Neural crest cell (in vitro differentiated cells): ENCODE measurements at regions not wholly inside any gene's neighbourhood (a gene's known extent, or its start where the extent isn't known, plus 50 kb on each side); places are given as distances from the start of the nearest gene placed in this dataset.

Experiments used
- DNase-seq: peaks from one replicate; pipeline ENCODE4 v3.0.0; 2021; ENCODE audit warnings: low read depth, mixed read lengths, low spot score
- H3K27ac Mint-ChIP-seq: one replicate; pipeline ENCODE4 v1.8.0; 2021; ENCODE audit warnings: mild to moderate bottlenecking, mixed read lengths; ENCODE audit not compliant: unreplicated experiment
- H3K27me3 Mint-ChIP-seq: 2 replicates; pipeline ENCODE4 v1.8.0; 2021; ENCODE audit warnings: low read depth, mild to moderate bottlenecking, mixed read lengths
- H3K36me3 Mint-ChIP-seq: 2 replicates; pipeline ENCODE4 v1.8.0; 2021; ENCODE audit warnings: low read depth, mild to moderate bottlenecking, mixed read lengths
- H3K4me1 Mint-ChIP-seq: 2 replicates; pipeline ENCODE4 v1.8.0; 2021; ENCODE audit warnings: mixed read lengths
- H3K4me3 Mint-ChIP-seq: one replicate; pipeline ENCODE4 v1.8.0; 2021; ENCODE audit warnings: mild to moderate bottlenecking, mixed read lengths
- H3K9me3 Mint-ChIP-seq: 2 replicates; pipeline ENCODE4 v1.8.0; 2021; ENCODE audit warnings: mixed read lengths
- TF ChIP-seq, protein P1 (sequence below): fragments of 200-600 bp; sonication (generic); conservative IDR thresholded peaks from 2 replicates; pipeline ENCODE4 v1.5.0; 2021; ENCODE audit warnings: antibody characterized with exemption, mild to moderate bottlenecking

DNA sequence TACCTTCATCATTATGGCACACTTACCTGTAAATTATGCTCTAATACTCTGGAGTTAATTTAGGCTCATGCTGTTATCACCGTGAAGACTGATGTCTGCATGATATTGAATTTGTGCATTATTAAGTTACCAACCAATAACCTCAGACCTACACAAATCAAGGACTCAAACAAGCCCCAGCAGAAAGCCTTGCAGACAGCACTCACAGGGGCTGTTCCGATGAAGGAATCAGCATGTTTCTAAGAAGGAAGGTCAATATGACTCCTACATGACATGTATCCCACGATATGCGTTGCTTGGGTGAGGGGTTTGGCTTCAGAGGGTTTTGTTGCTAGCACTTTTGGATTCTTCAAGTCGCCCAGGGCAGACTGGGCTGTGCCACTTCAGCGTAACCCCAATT lies 1071.2 kb upstream of the SLC10A2 start:
- Mint-ChIP-seq H3K27ac (no peak overlapping the region), H3K9me3 (no peaks in the 10 kb centered on the region), H3K4me1 (no peaks in the 10 kb centered on the region), H3K27me3 (no peaks in the 10 kb centered on the region), H3K36me3 (no peaks in the 10 kb centered on the region), H3K4me3 (no peak overlapping the region)
- no peak for DNase-seq
- TF ChIP-seq, protein P1, sequence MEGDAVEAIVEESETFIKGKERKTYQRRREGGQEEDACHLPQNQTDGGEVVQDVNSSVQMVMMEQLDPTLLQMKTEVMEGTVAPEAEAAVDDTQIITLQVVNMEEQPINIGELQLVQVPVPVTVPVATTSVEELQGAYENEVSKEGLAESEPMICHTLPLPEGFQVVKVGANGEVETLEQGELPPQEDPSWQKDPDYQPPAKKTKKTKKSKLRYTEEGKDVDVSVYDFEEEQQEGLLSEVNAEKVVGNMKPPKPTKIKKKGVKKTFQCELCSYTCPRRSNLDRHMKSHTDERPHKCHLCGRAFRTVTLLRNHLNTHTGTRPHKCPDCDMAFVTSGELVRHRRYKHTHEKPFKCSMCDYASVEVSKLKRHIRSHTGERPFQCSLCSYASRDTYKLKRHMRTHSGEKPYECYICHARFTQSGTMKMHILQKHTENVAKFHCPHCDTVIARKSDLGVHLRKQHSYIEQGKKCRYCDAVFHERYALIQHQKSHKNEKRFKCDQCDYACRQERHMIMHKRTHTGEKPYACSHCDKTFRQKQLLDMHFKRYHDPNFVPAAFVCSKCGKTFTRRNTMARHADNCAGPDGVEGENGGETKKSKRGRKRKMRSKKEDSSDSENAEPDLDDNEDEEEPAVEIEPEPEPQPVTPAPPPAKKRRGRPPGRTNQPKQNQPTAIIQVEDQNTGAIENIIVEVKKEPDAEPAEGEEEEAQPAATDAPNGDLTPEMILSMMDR, result no peak

DNA sequence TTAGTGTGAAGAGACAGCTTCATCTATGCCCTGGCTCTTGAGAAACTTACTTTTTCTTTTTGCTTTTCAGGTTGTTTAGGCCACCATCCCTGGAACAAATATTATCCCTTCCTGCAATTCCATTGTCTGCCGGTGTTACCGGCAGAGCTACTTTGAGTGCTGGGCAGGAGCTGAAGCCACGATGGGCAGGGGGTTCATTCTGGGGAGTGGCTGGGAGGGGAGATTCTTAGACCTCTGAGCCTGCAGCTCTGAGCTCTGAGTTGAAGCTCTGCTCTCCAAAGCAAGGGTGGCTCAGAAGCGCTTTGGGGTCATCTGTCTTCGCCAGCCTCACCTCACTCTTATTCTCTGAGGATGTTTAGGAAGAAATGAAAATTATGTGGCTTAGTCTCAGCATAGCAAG lies 1066.6 kb upstream of the SLC10A2 start:
- H3K4me1 Mint-ChIP-seq, result no peaks in the 10 kb centered on the region
- no peak overlapping the region for H3K27ac Mint-ChIP-seq
- no peaks in the 10 kb centered on the region for H3K27me3 Mint-ChIP-seq
- no peak overlapping the region for H3K4me3 Mint-ChIP-seq
- no peaks in the 10 kb centered on the region for H3K36me3 Mint-ChIP-seq
- TF ChIP-seq, protein P1, result no peak
- no peak for DNase-seq
- no peaks in the 10 kb centered on the region for H3K9me3 Mint-ChIP-seq

DNA sequence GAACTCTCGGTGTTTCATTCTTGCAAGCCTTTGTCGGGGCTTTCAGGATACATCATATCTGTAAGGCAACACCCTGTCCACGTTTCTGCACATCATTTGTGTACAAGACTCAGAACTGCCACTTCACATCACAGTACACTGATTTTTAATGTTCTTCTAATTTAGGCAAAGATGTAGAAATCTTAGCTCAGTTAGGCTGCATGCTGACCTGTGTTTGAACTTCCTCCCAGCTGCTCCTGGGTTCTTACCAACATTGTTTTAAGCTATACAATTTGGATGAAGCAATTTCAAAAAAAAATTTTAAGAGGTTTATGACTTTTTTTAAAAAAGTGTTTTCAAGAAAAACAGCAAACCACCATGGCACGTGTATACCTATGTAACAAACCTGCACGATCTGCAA lies 1047.9 kb upstream of the SLC10A2 start:
- Mint-ChIP-seq H3K4me3 (no peak overlapping the region), H3K4me1 (no peaks in the 10 kb centered on the region), H3K27ac (no peak overlapping the region), H3K9me3 (peaks cover 3% of the 10 kb centered on the region), H3K36me3 (peaks cover 4% of the 10 kb centered on the region), H3K27me3 (no peaks in the 10 kb centered on the region)
- DNase-seq, result no peak
- TF ChIP-seq, protein P1, result no peak

DNA sequence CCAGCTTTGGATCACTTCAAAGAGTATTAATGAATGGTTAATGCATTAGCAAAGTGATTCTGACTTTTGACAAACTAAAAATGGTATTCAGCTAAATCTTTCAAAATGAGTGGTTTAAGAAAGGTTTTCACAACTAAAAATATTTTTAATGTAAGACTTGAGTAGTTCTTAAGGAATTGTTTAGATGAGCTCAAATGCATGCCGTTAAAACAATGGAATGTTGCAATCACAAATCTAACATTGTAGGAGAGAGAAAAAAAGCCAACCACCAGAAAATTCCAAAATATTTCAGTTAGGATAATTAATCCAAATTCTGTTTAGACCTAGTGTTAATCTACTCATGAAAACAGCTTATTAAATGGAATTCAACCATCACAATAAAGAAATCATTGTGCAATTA lies 1044.8 kb upstream of the SLC10A2 start:
- peaks cover 9% of the 10 kb centered on the region for H3K36me3 Mint-ChIP-seq
- peaks cover 5% of the 10 kb centered on the region for H3K9me3 Mint-ChIP-seq
- no peak overlapping the region for H3K4me3 Mint-ChIP-seq
- H3K4me1 Mint-ChIP-seq, result no peaks in the 10 kb centered on the region
- H3K27me3 Mint-ChIP-seq, result no peaks in the 10 kb centered on the region
- TF ChIP-seq, protein P1, result no peak
- H3K27ac Mint-ChIP-seq, result no peak overlapping the region
- DNase-seq, result no peak

DNA sequence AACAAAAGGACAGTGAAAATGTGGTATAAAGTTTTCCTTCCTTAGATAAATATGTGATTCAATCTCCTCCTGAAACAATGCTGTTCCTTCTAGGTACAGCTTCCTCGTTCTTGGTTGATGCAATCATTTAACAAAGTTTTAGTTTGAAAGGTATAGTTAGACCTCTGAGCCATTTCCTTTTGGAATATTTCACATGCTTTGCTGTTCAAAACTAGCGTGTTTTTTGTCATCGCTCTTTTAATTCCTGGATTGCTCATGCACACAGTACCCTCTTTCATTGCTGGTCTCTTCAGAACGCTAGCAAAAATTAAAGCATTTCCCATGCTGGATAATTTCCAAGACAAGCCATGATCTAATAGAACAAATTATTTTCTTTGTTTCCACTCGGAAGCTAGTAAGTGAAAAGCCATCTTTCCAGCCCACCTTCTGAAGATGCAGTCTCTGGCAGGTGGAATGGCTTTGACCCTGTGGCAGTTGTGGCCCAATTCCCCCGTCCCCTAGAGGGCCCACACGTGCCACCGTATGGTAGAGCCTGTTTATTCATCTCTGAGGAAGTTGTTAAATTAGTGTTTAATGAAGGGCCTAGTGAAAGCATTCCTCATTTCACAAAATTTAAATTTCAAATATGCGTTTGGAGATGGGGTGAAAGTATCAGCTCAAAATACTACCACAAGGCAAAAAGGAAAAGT lies 1040.6 kb upstream of the SLC10A2 start:
- TF ChIP-seq, protein P1, result no peak
- Mint-ChIP-seq H3K4me3 (no peak overlapping the region), H3K4me1 (no peaks in the 10 kb centered on the region), H3K27ac (no peak overlapping the region), H3K27me3 (no peaks in the 10 kb centered on the region), H3K36me3 (peaks cover 9% of the 10 kb centered on the region), H3K9me3 (peaks cover 5% of the 10 kb centered on the region)
- no peak for DNase-seq
